ENCODE measurements at regions not wholly inside any gene's neighbourhood (a gene's known extent, or its start where the extent isn't known, plus 50 kb on each side); places are given as distances from the start of the nearest gene placed in this dataset.

DNA sequence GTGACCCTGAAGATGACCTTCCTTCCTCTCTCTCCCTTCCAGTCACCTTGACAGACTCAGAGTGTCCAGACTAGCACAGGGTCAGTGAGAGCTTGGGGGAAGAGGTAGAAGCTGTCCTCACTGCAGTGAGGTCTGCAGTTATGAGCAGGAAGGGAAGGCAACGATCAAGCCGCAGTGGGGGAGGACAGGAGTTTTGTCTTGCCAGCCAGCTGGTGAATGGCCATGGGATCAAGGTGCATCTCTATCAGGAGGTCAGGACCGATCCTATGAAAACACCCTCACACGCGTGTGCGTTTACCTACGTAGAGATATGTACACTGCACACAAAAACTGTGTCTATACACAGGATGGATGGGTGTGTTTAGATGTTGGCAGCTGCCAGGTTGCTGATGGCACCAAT lies 83.2 kb downstream of the THNSL2 start:
- TF ChIP-seq EZH2 (IDR thresholded peaks at IDR 0.05) (no peak), POLR2AphosphoS5 (IDR thresholded peaks at IDR 0.05; ENCODE audit: borderline replicate concordance, low read depth, low read length) (no peak)

Data from SK-N-MC (cell line).